ENCODE measurements at regions not wholly inside any gene's neighbourhood (a gene's known extent, or its start where the extent isn't known, plus 50 kb on each side); places are given as distances from the start of the nearest gene placed in this dataset.

GRCh38 chr10:128804411-128804810 lies 662.6 kb upstream of the MGMT start:
- DNase-seq (ENCODE audit: low read depth in 2 of 2), result no peak

- no peak for DNase-seq (ENCODE audit: low read depth in 2 of 2)
Observed at GRCh38 chr10:128808921-128809440, 658.1 kb upstream of the MGMT start.

GRCh38 chr10:128811511-128811910 lies 655.5 kb upstream of the MGMT start:
- no peak for DNase-seq (ENCODE audit: low read depth in 2 of 2)

GRCh38 chr10:128812000-128812399 lies 655.0 kb upstream of the MGMT start:
- DNase-seq (ENCODE audit: low read depth in 2 of 2), result no peak

- DNase-seq (ENCODE audit: low read depth in 2 of 2), result no peak
Observed at GRCh38 chr10:128813574-128813973, 653.5 kb upstream of the MGMT start.

- DNase-seq (ENCODE audit: low read depth in 2 of 2), result no peak
Observed at GRCh38 chr10:128814024-128814423, 653.0 kb upstream of the MGMT start.

GRCh38 chr10:128814782-128815181 lies 652.3 kb upstream of the MGMT start:
- no peak for DNase-seq (ENCODE audit: low read depth in 2 of 2)

GRCh38 chr10:128816726-128817125 lies 650.3 kb upstream of the MGMT start:
- no peak for DNase-seq (ENCODE audit: low read depth in 2 of 2)

GRCh38 chr10:128817636-128818035 lies 649.4 kb upstream of the MGMT start:
- no peak for DNase-seq (ENCODE audit: low read depth in 2 of 2)

- DNase-seq (ENCODE audit: low read depth in 2 of 2), result no peak
Observed at GRCh38 chr10:128820663-128821062, 646.4 kb upstream of the MGMT start.

- DNase-seq (ENCODE audit: low read depth in 2 of 2), result no peak
Observed at GRCh38 chr10:128823201-128823600, 643.8 kb upstream of the MGMT start.

GRCh38 chr10:128825626-128826025 lies 641.4 kb upstream of the MGMT start:
- no peak for DNase-seq (ENCODE audit: low read depth in 2 of 2)

- DNase-seq (ENCODE audit: low read depth in 2 of 2), result no peak
Observed at GRCh38 chr10:128833671-128834070, 633.4 kb upstream of the MGMT start.

- DNase-seq (ENCODE audit: low read depth in 2 of 2), result no peak
Observed at GRCh38 chr10:128835361-128835760, 631.7 kb upstream of the MGMT start.

GRCh38 chr10:128837478-128837877 lies 629.6 kb upstream of the MGMT start:
- DNase-seq (ENCODE audit: low read depth in 2 of 2), result no peak

GRCh38 chr10:128839134-128839533 lies 627.9 kb upstream of the MGMT start:
- no peak for DNase-seq (ENCODE audit: low read depth in 2 of 2)

GRCh38 chr10:128839701-128840100 lies 627.3 kb upstream of the MGMT start:
- no peak for DNase-seq (ENCODE audit: low read depth in 2 of 2)

GRCh38 chr10:128843972-128844371 lies 623.1 kb upstream of the MGMT start:
- no peak for DNase-seq (ENCODE audit: low read depth in 2 of 2)

GRCh38 chr10:128846927-128847326 lies 620.1 kb upstream of the MGMT start:
- DNase-seq (ENCODE audit: low read depth in 2 of 2), result no peak

GRCh38 chr10:128848810-128849209 lies 618.2 kb upstream of the MGMT start:
- DNase-seq (ENCODE audit: low read depth in 2 of 2), result no peak

GRCh38 chr10:128850647-128851046 lies 616.4 kb upstream of the MGMT start:
- no peak for DNase-seq (ENCODE audit: low read depth in 2 of 2)

GRCh38 chr10:128851281-128851680 lies 615.8 kb upstream of the MGMT start:
- no peak for DNase-seq (ENCODE audit: low read depth in 2 of 2)

- DNase-seq (ENCODE audit: low read depth in 2 of 2), result no peak
Observed at GRCh38 chr10:128851726-128852125, 615.3 kb upstream of the MGMT start.

GRCh38 chr10:128852449-128852848 lies 614.6 kb upstream of the MGMT start:
- DNase-seq (ENCODE audit: low read depth in 2 of 2), result no peak

- DNase-seq (ENCODE audit: low read depth in 2 of 2), result no peak
Observed at GRCh38 chr10:128852902-128853301, 614.1 kb upstream of the MGMT start.
